Choroid plexus epithelial cell (primary cell): ENCODE measurements at regions not wholly inside any gene's neighbourhood (a gene's known extent, or its start where the extent isn't known, plus 50 kb on each side); places are given as distances from the start of the nearest gene placed in this dataset.
"Not testable (repeated sequence)": the region's sequence is repeated elsewhere in the genome, so short reads cannot be mapped to it uniquely, and the experiment has no call there.

Experiments
- DNase-seq: peaks from one replicate; pipeline ENCODE4 v3.0.0-alpha.2; 2010; ENCODE audit warnings: low read depth
- H3K4me3 ChIP-seq: 2 replicates; pipeline ENCODE4 v1.5.1; 2011; ENCODE audit warnings: low read depth, mild to moderate bottlenecking, control low read depth, low read length, moderate library complexity
- TF ChIP-seq, protein P1 (sequence below): conservative IDR thresholded peaks from 2 replicates; pipeline ENCODE4 v1.5.1; 2011; ENCODE audit warnings: low read depth, mild to moderate bottlenecking, control low read depth, inconsistent platforms, low read length, moderate library complexity

- TF ChIP-seq, protein P1, sequence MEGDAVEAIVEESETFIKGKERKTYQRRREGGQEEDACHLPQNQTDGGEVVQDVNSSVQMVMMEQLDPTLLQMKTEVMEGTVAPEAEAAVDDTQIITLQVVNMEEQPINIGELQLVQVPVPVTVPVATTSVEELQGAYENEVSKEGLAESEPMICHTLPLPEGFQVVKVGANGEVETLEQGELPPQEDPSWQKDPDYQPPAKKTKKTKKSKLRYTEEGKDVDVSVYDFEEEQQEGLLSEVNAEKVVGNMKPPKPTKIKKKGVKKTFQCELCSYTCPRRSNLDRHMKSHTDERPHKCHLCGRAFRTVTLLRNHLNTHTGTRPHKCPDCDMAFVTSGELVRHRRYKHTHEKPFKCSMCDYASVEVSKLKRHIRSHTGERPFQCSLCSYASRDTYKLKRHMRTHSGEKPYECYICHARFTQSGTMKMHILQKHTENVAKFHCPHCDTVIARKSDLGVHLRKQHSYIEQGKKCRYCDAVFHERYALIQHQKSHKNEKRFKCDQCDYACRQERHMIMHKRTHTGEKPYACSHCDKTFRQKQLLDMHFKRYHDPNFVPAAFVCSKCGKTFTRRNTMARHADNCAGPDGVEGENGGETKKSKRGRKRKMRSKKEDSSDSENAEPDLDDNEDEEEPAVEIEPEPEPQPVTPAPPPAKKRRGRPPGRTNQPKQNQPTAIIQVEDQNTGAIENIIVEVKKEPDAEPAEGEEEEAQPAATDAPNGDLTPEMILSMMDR = no peak
- no peak for DNase-seq
- no peak overlapping the region for H3K4me3 ChIP-seq
Measured at GRCh38 chr2:48233005-48233404, 81.5 kb upstream of the FOXN2 start.

- not testable (repeated sequence) for H3K4me3 ChIP-seq, DNase-seq
Measured at GRCh38 chr2:48233824-48234223, 80.7 kb upstream of the FOXN2 start.

- DNase-seq = no peak
- no peak overlapping the region for H3K4me3 ChIP-seq
- TF ChIP-seq, protein P1 = no peak
Measured at GRCh38 chr2:48235076-48235475, 79.4 kb upstream of the FOXN2 start.

GRCh38 chr2:48238381-48238780 is 76.1 kb upstream of the FOXN2 start:
- DNase-seq = no peak
- TF ChIP-seq, protein P1 = no peak
- H3K4me3 ChIP-seq = no peak overlapping the region

- TF ChIP-seq, protein P1 = no peak
- H3K4me3 ChIP-seq = no peak overlapping the region
- DNase-seq = no peak
Measured at GRCh38 chr2:48240912-48241311, 73.6 kb upstream of the FOXN2 start.

DNA sequence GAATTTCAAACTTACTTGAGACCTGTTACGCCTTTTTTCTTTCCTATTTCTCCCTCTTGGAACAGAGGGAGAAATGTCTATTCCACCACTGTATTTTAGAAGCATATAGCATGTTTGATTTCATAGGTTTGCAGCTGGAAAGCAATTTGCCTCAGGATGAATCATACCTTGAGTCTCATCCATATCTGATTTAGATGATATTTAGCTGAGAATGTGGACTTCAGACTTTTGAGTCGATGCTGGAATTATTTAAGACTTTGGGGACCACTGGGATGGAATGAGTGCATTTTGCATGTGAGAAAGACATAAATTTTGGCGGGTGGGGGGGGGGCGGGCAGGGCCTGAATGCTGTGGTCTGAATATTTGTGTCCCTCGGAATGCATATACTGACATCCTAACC is 67.3 kb upstream of the FOXN2 start:
- DNase-seq = no peak
- no peak overlapping the region for H3K4me3 ChIP-seq
- TF ChIP-seq, protein P1 = no peak

GRCh38 chr2:48248251-48248933 is 66.1 kb upstream of the FOXN2 start:
- H3K4me3 ChIP-seq = no peak overlapping the region
- TF ChIP-seq, protein P1 = no peak
- DNase-seq = peak; percentile 91
